HG03432 (cell line): ENCODE measurements at regions not wholly inside any gene's neighbourhood (a gene's known extent, or its start where the extent isn't known, plus 50 kb on each side); places are given as distances from the start of the nearest gene placed in this dataset.

Source experiments
- ATAC-seq: cut with Tn5 transposase; IDR thresholded peaks from one replicate; pipeline ENCODE4 v1.9.1; 2021; ENCODE audit warnings: mild to moderate bottlenecking, moderate library complexity; ENCODE audit not compliant: unreplicated experiment

DNA sequence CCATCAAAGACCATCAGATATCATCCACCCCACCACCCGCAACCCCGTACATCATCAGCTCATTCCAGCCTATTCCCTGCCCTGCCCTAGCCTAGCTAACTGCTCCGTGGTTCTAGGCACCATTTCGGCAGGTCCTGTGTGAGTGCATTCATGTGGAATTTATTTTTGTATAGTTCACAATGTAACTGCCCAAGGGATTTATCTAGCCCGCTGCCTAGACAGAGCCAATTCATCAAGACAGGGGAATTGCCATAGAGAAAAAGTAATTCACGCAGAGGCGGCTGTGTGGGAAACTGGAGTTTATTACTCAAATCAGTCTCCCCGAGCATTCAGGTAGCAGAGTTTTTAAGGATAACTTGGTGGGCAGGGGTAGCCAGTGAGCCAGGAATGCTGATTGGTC is 109.2 kb upstream of the UBL3 start:
- ATAC-seq: no peak

- no peak for ATAC-seq
Observed at GRCh38 chr13:29959086-29959485, 108.7 kb upstream of the UBL3 start.

GRCh38 chr13:29958476-29958875 is 108.1 kb upstream of the UBL3 start:
- no peak for ATAC-seq

GRCh38 chr13:29957320-29957719 is 106.9 kb upstream of the UBL3 start:
- no peak for ATAC-seq

- ATAC-seq: no peak
Observed at GRCh38 chr13:29956853-29957252, 106.4 kb upstream of the UBL3 start.

DNA sequence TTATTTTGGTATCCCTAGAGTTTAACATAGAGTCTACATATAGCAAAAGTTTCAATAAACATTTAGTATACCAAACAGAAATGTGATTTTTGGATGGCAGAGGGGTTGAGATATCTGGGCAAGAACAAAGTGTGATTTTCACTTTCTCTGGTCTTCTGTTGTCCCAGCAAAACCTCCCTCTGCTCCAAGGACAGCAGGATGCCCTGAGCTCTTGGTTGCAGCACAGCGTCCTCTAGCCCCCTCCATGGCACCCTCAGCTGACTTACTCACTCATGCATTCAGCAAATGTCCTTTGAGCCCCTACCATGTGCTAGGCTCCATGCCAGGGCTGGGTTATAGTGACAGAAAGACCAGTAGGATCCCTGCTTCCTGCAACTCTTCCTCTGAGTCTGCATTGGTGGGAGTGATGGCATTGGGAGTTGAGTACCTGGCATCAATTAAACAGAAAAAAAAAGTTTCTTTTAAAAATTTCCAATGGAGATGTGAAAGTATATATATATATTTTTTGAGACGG is 104.8 kb upstream of the UBL3 start:
- no peak for ATAC-seq

GRCh38 chr13:29954082-29955028 is 103.9 kb upstream of the UBL3 start:
- ATAC-seq: no peak

DNA sequence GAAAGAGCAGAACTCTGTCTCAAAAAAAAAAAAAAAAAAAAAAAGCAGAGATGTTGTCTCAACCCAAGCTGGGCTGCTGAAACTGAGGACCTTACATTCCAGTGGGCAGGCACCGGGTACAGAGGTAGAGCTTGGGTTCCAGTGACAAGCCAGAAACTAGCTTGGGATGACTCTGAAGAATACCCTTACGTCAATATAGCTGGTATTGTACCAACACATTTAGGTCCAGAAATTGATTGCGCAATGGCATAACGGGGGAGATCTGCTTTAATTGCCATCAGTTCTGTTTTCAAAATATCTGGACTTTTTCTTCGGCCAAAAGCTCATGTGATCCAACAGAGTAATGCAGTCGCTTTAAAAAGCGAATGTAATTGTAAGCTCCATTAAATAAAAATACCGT is 103.1 kb upstream of the UBL3 start:
- ATAC-seq: no peak

DNA sequence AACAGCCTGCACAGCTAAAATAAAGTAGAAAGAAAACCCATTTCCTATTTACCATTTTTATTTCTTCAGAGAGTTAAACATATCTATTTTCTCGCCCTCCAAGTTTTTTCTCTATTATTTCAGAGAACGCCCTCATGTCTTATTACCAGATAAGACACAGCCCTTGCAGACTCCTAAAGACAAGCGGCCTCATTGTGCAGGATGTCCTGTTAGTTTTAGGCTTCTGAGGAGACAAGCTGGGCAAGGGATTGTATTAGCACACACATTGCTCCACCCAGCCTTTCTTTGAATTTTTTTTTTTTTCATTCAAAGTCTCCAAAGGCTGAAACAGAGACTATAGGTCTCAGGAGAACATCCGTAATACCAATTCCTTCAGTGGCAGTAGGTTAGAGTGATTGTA is 101.8 kb upstream of the UBL3 start:
- no peak for ATAC-seq

DNA sequence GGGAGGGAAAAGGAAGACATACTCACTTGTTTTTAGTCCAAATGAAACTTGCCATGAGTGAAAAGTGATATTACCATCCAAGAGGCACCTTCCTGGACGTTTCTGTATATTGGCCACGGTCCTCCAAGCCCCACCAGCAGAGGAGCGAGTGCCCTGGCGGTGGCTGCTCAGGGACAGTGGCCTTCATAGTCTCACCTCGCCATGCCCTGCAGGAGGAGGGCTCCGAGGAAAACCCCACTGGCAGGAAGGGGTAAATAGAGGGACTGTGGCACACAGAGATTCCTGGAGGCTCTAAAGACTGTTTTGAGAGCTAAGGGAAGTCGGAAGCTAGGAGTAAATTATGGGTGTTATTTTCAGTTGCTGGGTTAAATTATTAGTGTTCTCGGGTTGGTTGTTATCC is 98.4 kb upstream of the UBL3 start:
- no peak for ATAC-seq

- no peak for ATAC-seq
Observed at GRCh38 chr13:29948244-29948643, 97.8 kb upstream of the UBL3 start.

- no peak for ATAC-seq
Observed at GRCh38 chr13:29947839-29948238, 97.4 kb upstream of the UBL3 start.

- ATAC-seq: no peak
Observed at GRCh38 chr13:29946093-29946492, 95.7 kb upstream of the UBL3 start.

GRCh38 chr13:29943686-29944085 is 93.3 kb upstream of the UBL3 start:
- ATAC-seq: no peak

DNA sequence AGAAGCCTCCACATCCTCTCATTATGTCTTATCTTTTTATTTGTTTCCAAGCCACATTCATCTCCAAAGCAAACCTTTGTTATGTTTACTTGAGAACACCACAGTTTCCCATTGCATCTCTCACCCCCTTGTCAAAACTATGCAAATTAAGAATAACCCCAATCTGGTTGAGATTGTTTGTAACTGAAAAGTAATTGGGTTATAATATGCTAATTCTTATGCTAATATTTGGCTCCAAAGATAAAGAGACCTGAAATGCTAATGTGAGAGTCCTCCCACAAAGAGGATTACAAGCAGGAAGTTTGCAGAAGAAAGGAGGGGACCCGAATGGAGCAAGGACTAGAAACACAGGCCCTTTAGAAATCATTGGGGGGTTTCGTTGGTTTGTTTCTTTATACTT is 92.9 kb upstream of the UBL3 start:
- ATAC-seq: no peak

- no peak for ATAC-seq
Observed at GRCh38 chr13:29940715-29941114, 90.3 kb upstream of the UBL3 start.

DNA sequence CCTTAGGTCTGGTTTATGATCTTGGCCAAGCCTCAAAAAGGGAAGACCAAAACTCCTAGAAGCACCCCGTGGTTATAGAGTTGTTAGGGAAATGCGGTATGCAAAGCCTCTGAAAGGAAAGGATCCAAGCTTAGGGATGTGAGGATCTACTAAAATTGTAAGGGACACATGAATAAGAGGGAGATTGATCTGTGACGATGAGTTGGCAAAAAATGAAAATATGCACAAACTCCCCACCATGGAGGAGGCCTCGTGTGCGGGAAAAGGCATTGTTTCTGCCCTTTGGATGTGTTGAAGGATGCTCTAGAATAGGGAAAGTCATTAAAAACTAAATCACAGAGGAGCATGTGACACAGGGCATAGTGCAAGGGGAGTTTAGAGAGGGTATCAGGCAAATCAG is 88.7 kb upstream of the UBL3 start:
- no peak for ATAC-seq

- no peak for ATAC-seq
Observed at GRCh38 chr13:29937841-29938240, 87.4 kb upstream of the UBL3 start.

GRCh38 chr13:29937379-29937778 is 87.0 kb upstream of the UBL3 start:
- ATAC-seq: no peak

DNA sequence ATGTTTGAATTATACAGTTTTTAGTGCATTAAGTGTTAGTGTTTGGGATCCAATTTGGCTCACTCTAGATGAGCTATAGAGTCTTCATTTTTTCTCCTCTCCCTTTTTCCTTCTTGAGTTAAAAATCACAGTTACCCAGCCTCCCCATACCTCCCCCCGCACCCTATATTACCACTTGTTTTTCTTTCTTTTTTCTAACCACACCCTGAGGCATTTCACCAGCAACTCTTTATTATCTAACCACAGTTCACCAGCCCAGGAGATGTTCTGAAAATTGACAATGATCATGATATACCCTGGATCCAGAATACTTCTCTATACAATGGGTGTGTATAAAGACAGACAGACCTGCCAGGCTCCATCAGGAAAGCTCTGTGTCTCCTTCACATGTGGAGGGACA is 86.5 kb upstream of the UBL3 start:
- no peak for ATAC-seq

GRCh38 chr13:29936051-29936813 is 85.8 kb upstream of the UBL3 start:
- no peak for ATAC-seq
